Neutrophil (primary cell): ENCODE measurements at regions not wholly inside any gene's neighbourhood (a gene's known extent, or its start where the extent isn't known, plus 50 kb on each side); places are given as distances from the start of the nearest gene placed in this dataset.

Experiments
- H3K27ac ChIP-seq: fragments of 200-600 bp; sonication (generic); 2 replicates; pipeline ENCODE4 v1.5.1; 2016; ENCODE audit warnings: mild to moderate bottlenecking, moderate library complexity
- H3K27me3 ChIP-seq: fragments of 200-600 bp; sonication (generic); 2 replicates; pipeline ENCODE4 v1.6.0; 2016; ENCODE audit warnings: mild to moderate bottlenecking
- H3K36me3 ChIP-seq: fragments of 200-600 bp; sonication (generic); 2 replicates; pipeline ENCODE4 v1.5.1; 2017
- H3K4me1 ChIP-seq, 2 experiments: fragments of 200-600 bp in 1 of 2; sonication (generic) in 1 of 2; 1 replicate in 1 of 2; 2 replicates in 1 of 2; pipeline versions ENCODE4 v1.5.1 to v1.6.1; 2013 to 2016; ENCODE audit warnings: low read depth in 1 of 2, low read length in 1 of 2, mild to moderate bottlenecking in 1 of 2, moderate library complexity in 1 of 2; ENCODE audit not compliant: control insufficient read depth in 1 of 2, insufficient read depth in 1 of 2
- H3K4me3 ChIP-seq, 2 experiments: fragments of 200-600 bp in 1 of 2; sonication (generic) in 1 of 2; 1 replicate in 1 of 2; 2 replicates in 1 of 2; pipeline ENCODE4 v1.5.1; 2013 to 2016; ENCODE audit warnings: low read depth in 1 of 2, low read length in 1 of 2, mild to moderate bottlenecking in 1 of 2, moderate library complexity in 1 of 2
- H3K9me3 ChIP-seq: fragments of 200-600 bp; sonication (generic); 2 replicates; pipeline ENCODE4 v1.5.1; 2016
- TF ChIP-seq, protein P1 (sequence below): fragments of 200-600 bp; sonication (generic); IDR thresholded peaks from 2 replicates; pipeline ENCODE4 v1.5.1; 2016; ENCODE audit warnings: antibody characterized with exemption

- Histone ChIP-seq H3K9me3 (no peaks in the 10 kb centered on the region), H3K4me1 (no peaks in the 10 kb centered on the region), H3K4me3 (no peak overlapping the region), H3K27me3 (no peaks in the 10 kb centered on the region), H3K36me3 (no peaks in the 10 kb centered on the region), H3K27ac (no peak overlapping the region)
- TF ChIP-seq, protein P1, sequence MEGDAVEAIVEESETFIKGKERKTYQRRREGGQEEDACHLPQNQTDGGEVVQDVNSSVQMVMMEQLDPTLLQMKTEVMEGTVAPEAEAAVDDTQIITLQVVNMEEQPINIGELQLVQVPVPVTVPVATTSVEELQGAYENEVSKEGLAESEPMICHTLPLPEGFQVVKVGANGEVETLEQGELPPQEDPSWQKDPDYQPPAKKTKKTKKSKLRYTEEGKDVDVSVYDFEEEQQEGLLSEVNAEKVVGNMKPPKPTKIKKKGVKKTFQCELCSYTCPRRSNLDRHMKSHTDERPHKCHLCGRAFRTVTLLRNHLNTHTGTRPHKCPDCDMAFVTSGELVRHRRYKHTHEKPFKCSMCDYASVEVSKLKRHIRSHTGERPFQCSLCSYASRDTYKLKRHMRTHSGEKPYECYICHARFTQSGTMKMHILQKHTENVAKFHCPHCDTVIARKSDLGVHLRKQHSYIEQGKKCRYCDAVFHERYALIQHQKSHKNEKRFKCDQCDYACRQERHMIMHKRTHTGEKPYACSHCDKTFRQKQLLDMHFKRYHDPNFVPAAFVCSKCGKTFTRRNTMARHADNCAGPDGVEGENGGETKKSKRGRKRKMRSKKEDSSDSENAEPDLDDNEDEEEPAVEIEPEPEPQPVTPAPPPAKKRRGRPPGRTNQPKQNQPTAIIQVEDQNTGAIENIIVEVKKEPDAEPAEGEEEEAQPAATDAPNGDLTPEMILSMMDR, result no peak
These were observed 312.4 kb downstream of the RSL24D1 start for GRCh38 chr15:54884312-54884711.

DNA sequence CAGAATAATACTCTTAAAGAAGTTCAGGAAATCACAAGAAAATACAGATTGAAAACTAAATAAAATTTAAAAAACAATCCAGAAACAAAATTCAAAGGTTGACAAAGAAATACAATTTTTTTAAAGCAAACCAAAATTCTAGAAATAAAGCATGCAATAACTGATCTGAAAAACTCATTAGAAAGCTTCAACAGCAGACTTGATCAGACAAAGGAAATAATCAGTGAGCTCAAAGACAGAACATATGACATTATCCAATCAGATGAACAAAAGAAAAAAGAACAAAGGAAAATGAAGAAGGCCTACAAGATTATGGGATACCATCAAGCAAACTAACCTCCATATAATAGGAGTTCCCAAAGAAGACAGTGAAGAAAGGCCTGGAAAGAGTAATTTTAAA lies 336.8 kb downstream of the RSL24D1 start:
- Histone ChIP-seq H3K9me3 (no peaks in the 10 kb centered on the region), H3K4me3 (no peak overlapping the region), H3K27me3 (no peaks in the 10 kb centered on the region), H3K27ac (no peak overlapping the region), H3K36me3 (no peaks in the 10 kb centered on the region), H3K4me1 (no peaks in the 10 kb centered on the region)
- TF ChIP-seq, protein P1, result no peak

DNA sequence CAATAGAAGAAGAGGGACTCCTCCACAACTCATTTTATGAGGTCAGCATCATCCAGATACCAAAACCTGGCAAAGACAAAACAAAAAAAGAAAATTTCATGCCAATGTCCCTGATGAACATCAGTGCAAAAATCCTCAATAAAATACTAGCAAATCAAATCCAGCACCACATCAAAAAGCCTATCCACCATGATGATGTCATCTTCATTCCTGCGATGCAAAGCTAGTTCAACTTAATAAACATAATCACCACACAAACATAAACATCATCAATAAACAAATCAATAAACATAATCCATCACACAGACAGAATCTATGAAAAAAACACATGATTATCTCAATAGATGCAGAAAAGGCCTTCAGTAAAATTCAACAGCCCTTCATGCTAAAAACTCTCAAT lies 342.1 kb downstream of the RSL24D1 start:
- TF ChIP-seq, protein P1, result no peak

DNA sequence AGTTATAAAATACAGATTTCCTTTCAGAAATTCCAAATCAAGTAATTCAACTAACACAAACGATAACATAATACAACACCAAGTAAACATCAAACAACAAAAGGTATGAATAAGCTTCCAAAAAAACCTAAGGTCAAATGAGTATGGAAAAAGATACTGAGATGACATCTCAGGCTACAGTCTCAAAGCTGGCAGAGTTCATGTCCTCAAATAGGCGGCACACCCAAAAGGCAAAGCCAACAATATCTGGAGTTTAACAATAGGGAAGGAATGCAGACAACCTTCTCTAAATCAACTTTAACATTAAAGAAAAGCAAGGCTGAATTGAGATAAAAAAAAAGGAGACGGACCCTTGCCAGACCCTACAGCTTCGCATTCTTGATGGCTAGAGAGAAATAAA lies 346.6 kb downstream of the RSL24D1 start:
- H3K4me3 ChIP-seq, result no peak overlapping the region
- H3K9me3 ChIP-seq, result no peaks in the 10 kb centered on the region
- TF ChIP-seq, protein P1, result no peak
- no peaks in the 10 kb centered on the region for H3K4me1 ChIP-seq
- no peaks in the 10 kb centered on the region for H3K27me3 ChIP-seq
- H3K36me3 ChIP-seq, result no peaks in the 10 kb centered on the region
- H3K27ac ChIP-seq, result no peak overlapping the region

More for the DNA sequence above, 342.1 kb downstream of the RSL24D1 start:
- Histone ChIP-seq H3K36me3 (no peaks in the 10 kb centered on the region), H3K9me3 (no peaks in the 10 kb centered on the region), H3K4me1 (no peaks in the 10 kb centered on the region), H3K27ac (no peak overlapping the region), H3K27me3 (no peaks in the 10 kb centered on the region), H3K4me3 (no peak overlapping the region)

DNA sequence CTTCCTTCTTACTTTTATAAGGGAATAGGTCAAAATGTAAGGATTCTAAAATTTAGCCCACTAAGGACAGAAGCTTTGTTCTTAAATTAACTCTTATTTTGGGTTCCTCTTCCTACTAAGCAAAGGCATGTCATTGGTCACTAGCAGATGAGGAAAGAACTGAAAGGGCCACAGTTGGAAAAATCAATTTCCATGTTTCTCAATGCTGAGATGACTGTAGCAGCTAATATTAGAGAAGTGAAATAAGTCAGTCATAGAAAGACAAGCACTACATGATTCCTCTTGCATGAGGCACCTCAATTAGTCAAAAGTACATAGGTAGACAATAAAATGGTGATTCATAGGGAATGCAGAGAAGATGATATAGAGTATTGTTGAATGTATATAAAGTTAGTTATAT lies 353.7 kb downstream of the RSL24D1 start:
- H3K36me3 ChIP-seq, result no peaks in the 10 kb centered on the region
- H3K9me3 ChIP-seq, result no peaks in the 10 kb centered on the region
- no peak overlapping the region for H3K27ac ChIP-seq
- no peaks in the 10 kb centered on the region for H3K27me3 ChIP-seq
- TF ChIP-seq, protein P1, result no peak
- H3K4me1 ChIP-seq, result no peaks in the 10 kb centered on the region
- no peak overlapping the region for H3K4me3 ChIP-seq
